ENCODE measurements at regions not wholly inside any gene's neighbourhood (a gene's known extent, or its start where the extent isn't known, plus 50 kb on each side); places are given as distances from the start of the nearest gene placed in this dataset.

- TF ChIP-seq ERF (CRISPR knock-in tag; IDR thresholded peaks at IDR 0.05) (peak; percentile 84), PRPF4 (IDR thresholded peaks at IDR 0.05; ENCODE audit: low read depth, low read length, poor library complexity, severe bottlenecking) (no peak), MLXIP (CRISPR knock-in tag; IDR thresholded peaks at IDR 0.05; ENCODE audit: borderline replicate concordance) (no peak), ZBTB7B (CRISPR knock-in tag; IDR thresholded peaks at IDR 0.05) (peak; percentile 71; the same call in 1 of the 2 replicates), ZNF772 (CRISPR knock-in tag; IDR thresholded peaks at IDR 0.05) (peak; percentile 80; the same call in 1 of the 2 replicates), ZNF275 (CRISPR knock-in tag; IDR thresholded peaks at IDR 0.05; ENCODE audit: borderline replicate concordance) (no peak), TOPORS (CRISPR knock-in tag; IDR thresholded peaks at IDR 0.05) (peak; percentile 76; the same call in 1 of the 2 replicates), PPARG (CRISPR knock-in tag; conservative IDR thresholded peaks at IDR 0.05) (peak; percentile 94), SMAD1 (CRISPR knock-in tag; IDR thresholded peaks at IDR 0.05; ENCODE audit: borderline replicate concordance, low read depth) (peak; percentile 75; the same call in 1 of the 2 replicates), SP5 (CRISPR knock-in tag; IDR thresholded peaks at IDR 0.05; ENCODE audit: borderline replicate concordance, low read depth) (peak; percentile 76; the same call in 1 of the 2 replicates), MYNN (CRISPR knock-in tag; IDR thresholded peaks at IDR 0.05; ENCODE audit: low read depth) (peak; percentile 74; the same call in 1 of the 2 replicates), SIN3B (IDR thresholded peaks at IDR 0.05; ENCODE audit: low read length) (no peak), KIAA2018 (CRISPR knock-in tag; IDR thresholded peaks at IDR 0.05; ENCODE audit: borderline replicate concordance) (no peak), SALL1 (CRISPR knock-in tag; IDR thresholded peaks at IDR 0.05) (peak; percentile 94), SIX4 (CRISPR knock-in tag; IDR thresholded peaks at IDR 0.05) (no peak), MYPOP (CRISPR knock-in tag; IDR thresholded peaks at IDR 0.05) (no peak)
Observed at GRCh38 chr2:120552800-120553481, 182.7 kb upstream of the GLI2 start (continued).
